NCI-H82 (cell line): ENCODE measurements at regions not wholly inside any gene's neighbourhood (a gene's known extent, or its start where the extent isn't known, plus 50 kb on each side); places are given as distances from the start of the nearest gene placed in this dataset.
A peak's percentile ranks its signal among the peaks of the same experiment; 100 is the strongest.
"Not testable (repeated sequence)": the region's sequence is repeated elsewhere in the genome, so short reads cannot be mapped to it uniquely, and the experiment has no call there.

Source experiments
- DNase-seq: peaks from one replicate; lab custom pipeline; 2025; lab: John Stamatoyannopoulos, UW

GRCh38 chr2:67294218-67294617, 102.9 kb upstream of the ETAA1 start:
- no peak for DNase-seq

- no peak for DNase-seq
Observed at GRCh38 chr2:67295406-67295805, 101.7 kb upstream of the ETAA1 start.

GRCh38 chr2:67295851-67296250, 101.3 kb upstream of the ETAA1 start:
- no peak for DNase-seq

GRCh38 chr2:67304300-67304890, 92.7 kb upstream of the ETAA1 start:
- no peak for DNase-seq

GRCh38 chr2:67309281-67309680, 87.9 kb upstream of the ETAA1 start:
- DNase-seq, result no peak

GRCh38 chr2:67311536-67311935, 85.6 kb upstream of the ETAA1 start:
- DNase-seq, result peak; percentile 16

GRCh38 chr2:67312871-67313270, 84.3 kb upstream of the ETAA1 start:
- DNase-seq, result peak; percentile 46

- peak; percentile 23 for DNase-seq
Observed at GRCh38 chr2:67313536-67313935, 83.6 kb upstream of the ETAA1 start.

GRCh38 chr2:67318031-67318430, 79.1 kb upstream of the ETAA1 start:
- DNase-seq, result peak; percentile 26

GRCh38 chr2:67318563-67318962, 78.6 kb upstream of the ETAA1 start:
- DNase-seq, result peak; percentile 77

- DNase-seq, result peak; percentile 87
Observed at GRCh38 chr2:67318993-67319481, 78.1 kb upstream of the ETAA1 start.

- DNase-seq, result no peak
Observed at GRCh38 chr2:67320861-67321587, 76.1 kb upstream of the ETAA1 start.

GRCh38 chr2:67321588-67321903, 75.6 kb upstream of the ETAA1 start:
- DNase-seq, result no peak

GRCh38 chr2:67322353-67323001, 74.7 kb upstream of the ETAA1 start:
- DNase-seq, result peak; percentile 77

- peak; percentile 73 for DNase-seq
Observed at GRCh38 chr2:67323209-67323991, 73.7 kb upstream of the ETAA1 start.

GRCh38 chr2:67329513-67329912, 67.6 kb upstream of the ETAA1 start:
- DNase-seq, result no peak

GRCh38 chr2:67329951-67330350, 67.2 kb upstream of the ETAA1 start:
- DNase-seq, result no peak

- not testable (repeated sequence) for DNase-seq
Observed at GRCh38 chr2:67331419-67332086, 65.6 kb upstream of the ETAA1 start.

GRCh38 chr2:67337903-67338302, 59.2 kb upstream of the ETAA1 start:
- no peak for DNase-seq

- DNase-seq, result no peak
Observed at GRCh38 chr2:67338601-67339233, 58.4 kb upstream of the ETAA1 start.

GRCh38 chr2:67339234-67339885, 57.8 kb upstream of the ETAA1 start:
- DNase-seq, result no peak
